Mammary epithelial cell (primary cell): ENCODE measurements at regions not wholly inside any gene's neighbourhood (a gene's known extent, or its start where the extent isn't known, plus 50 kb on each side); places are given as distances from the start of the nearest gene placed in this dataset.

Experiments
- EZH2 ChIP-seq: IDR thresholded peaks from 2 replicates; pipeline ENCODE4 v1.6.1; 2012; ENCODE audit warnings: low read length, inconsistent platforms, borderline replicate concordance
- TF ChIP-seq, protein P1 (sequence below), 2 donors: IDR thresholded peaks in 1 of 2; conservative IDR thresholded peaks in 1 of 2; 2 replicates each; pipeline ENCODE4 v1.5.1; 2011 to 2012; ENCODE audit warnings: inconsistent platforms in 2 of 2, low read length in 2 of 2, mild to moderate bottlenecking in 2 of 2, control low read depth in 1 of 2, low read depth in 1 of 2; ENCODE audit not compliant: insufficient read depth in 1 of 2; ENCODE audit errors: extremely low read depth in 1 of 2

DNA sequence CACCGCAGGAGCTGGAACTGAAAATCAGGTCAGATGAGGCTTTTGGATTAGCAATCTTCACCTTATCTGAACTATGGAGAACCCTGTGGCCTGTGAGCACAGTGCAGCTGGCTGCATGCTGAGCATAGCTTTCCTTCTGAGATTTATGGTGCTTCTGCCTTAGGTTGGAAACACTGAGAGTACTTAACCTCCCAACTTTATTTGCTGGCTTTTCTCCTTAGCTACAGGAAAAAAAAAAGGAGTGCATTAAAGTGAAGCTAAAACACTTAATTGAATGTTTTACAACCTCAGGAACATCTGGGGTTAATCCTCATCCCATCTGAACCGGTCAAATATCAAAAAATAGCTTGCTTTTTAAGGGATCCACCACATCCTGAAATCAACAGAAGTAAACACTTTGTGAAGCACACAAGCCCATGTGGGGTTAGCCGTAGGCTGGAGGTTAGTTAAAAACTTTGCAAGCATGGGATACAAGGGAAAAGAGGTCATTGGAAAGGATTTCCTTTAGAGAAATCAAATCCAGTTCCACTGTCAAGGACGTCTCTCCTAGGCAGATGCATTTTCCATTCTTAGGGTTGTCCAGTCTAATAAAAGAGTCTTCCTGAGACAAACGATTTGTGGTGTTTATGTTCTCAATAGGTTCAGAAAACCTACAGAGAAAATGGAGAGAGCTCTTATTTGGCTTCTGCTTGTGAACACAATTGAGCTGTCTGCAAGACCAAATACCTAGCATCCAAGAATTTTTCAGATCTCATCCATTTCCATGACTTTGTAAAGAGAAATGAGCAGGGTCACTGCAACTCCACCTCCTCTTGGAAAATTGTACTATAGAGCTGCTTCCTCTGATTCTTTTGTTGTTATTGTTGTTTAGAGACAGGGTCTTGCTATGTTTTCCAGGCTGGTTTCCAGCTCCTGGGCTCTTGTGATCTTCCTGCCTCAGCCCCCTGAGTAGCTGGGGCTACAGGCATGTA is 470.4 kb upstream of the IGFBP3 start:
- TF ChIP-seq, protein P1, sequence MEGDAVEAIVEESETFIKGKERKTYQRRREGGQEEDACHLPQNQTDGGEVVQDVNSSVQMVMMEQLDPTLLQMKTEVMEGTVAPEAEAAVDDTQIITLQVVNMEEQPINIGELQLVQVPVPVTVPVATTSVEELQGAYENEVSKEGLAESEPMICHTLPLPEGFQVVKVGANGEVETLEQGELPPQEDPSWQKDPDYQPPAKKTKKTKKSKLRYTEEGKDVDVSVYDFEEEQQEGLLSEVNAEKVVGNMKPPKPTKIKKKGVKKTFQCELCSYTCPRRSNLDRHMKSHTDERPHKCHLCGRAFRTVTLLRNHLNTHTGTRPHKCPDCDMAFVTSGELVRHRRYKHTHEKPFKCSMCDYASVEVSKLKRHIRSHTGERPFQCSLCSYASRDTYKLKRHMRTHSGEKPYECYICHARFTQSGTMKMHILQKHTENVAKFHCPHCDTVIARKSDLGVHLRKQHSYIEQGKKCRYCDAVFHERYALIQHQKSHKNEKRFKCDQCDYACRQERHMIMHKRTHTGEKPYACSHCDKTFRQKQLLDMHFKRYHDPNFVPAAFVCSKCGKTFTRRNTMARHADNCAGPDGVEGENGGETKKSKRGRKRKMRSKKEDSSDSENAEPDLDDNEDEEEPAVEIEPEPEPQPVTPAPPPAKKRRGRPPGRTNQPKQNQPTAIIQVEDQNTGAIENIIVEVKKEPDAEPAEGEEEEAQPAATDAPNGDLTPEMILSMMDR (conservative IDR thresholded peaks at IDR 0.05 in 1 of 2, IDR thresholded peaks at IDR 0.05 in 1 of 2; ENCODE audit: extremely low read depth in 1 of 2, insufficient read depth in 1 of 2, low read depth in 1 of 2, low read length in 2 of 2), result no peak
- no peak for TF ChIP-seq EZH2
